Hepatocyte (in vitro differentiated cells): ENCODE measurements at regions not wholly inside any gene's neighbourhood (a gene's known extent, or its start where the extent isn't known, plus 50 kb on each side); places are given as distances from the start of the nearest gene placed in this dataset.

Experiments
- EZH2 ChIP-seq: fragments of 200-600 bp; sonication (generic); IDR thresholded peaks from 2 replicates; pipeline ENCODE4 v1.6.1; 2016; ENCODE audit warnings: antibody characterized with exemption, mild to moderate bottlenecking, borderline replicate concordance
- TF ChIP-seq, protein P1 (sequence below): fragments of 200-600 bp; sonication (generic); IDR thresholded peaks from 2 replicates; pipeline ENCODE4 v1.5.1; 2016; ENCODE audit warnings: antibody characterized with exemption, mild to moderate bottlenecking; ENCODE audit not compliant: poor library complexity

GRCh38 chr7:15856311-15856710 is 169.8 kb upstream of the MEOX2 start:
- TF ChIP-seq, protein P1, sequence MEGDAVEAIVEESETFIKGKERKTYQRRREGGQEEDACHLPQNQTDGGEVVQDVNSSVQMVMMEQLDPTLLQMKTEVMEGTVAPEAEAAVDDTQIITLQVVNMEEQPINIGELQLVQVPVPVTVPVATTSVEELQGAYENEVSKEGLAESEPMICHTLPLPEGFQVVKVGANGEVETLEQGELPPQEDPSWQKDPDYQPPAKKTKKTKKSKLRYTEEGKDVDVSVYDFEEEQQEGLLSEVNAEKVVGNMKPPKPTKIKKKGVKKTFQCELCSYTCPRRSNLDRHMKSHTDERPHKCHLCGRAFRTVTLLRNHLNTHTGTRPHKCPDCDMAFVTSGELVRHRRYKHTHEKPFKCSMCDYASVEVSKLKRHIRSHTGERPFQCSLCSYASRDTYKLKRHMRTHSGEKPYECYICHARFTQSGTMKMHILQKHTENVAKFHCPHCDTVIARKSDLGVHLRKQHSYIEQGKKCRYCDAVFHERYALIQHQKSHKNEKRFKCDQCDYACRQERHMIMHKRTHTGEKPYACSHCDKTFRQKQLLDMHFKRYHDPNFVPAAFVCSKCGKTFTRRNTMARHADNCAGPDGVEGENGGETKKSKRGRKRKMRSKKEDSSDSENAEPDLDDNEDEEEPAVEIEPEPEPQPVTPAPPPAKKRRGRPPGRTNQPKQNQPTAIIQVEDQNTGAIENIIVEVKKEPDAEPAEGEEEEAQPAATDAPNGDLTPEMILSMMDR: no peak
- TF ChIP-seq EZH2: no peak
